Panc1 (cell line): ENCODE measurements at regions not wholly inside any gene's neighbourhood (a gene's known extent, or its start where the extent isn't known, plus 50 kb on each side); places are given as distances from the start of the nearest gene placed in this dataset.

Experiments
- ATAC-seq: fragments of 200-7000 bp; cut with Tn5 transposase; 2 replicates; pipeline ENCODE4 v1.9.1; 2020; ENCODE audit warnings: mild to moderate bottlenecking, moderate library complexity
- BruUV-seq: library from RNA; stranded (reverse); fragments of 400-500 nt; replicated peaks from 2 replicates; lab custom pipeline; 2021; lab: Mats Ljungman, UMichigan
- CTCF ChIA-PET: fragments of 300-600 bp; sonication (Branson Sonifier 250); formaldehyde crosslinking; loops from one replicate; lab custom pipeline; 2022; ENCODE audit warnings: antibody characterized with exemption; lab: Charles Lee
- POLR2A ChIA-PET: fragments of 300-600 bp; sonication (Branson Sonifier 250); formaldehyde crosslinking; loops from one replicate; lab custom pipeline; 2022; ENCODE audit warnings: antibody characterized with exemption; lab: Charles Lee
- DNase-seq: peaks from one replicate; pipeline ENCODE4 v3.0.0-alpha.2; 2010; ENCODE audit warnings: low read depth, low spot score
- H3K27ac ChIP-seq: 2 replicates; pipeline ENCODE4 v1.5.1; 2011; ENCODE audit warnings: mild to moderate bottlenecking, low read length, inconsistent platforms
- H3K27me3 ChIP-seq: fragments of 200-500 bp; sonication (Bioruptor generic); 2 replicates; pipeline ENCODE4 v1.6.0; 2014; ENCODE audit warnings: low read length, inconsistent platforms; ENCODE audit not compliant: control insufficient read depth, insufficient read depth
- H3K36me3 ChIP-seq: fragments of 200-500 bp; sonication (Bioruptor generic); 2 replicates; pipeline ENCODE4 v1.5.1; 2014; ENCODE audit warnings: inconsistent platforms, mild to moderate bottlenecking, low read length, moderate library complexity; ENCODE audit not compliant: control insufficient read depth, insufficient read depth
- H3K4me1 ChIP-seq: 2 replicates; pipeline ENCODE4 v1.5.1; 2011; ENCODE audit warnings: inconsistent platforms, mild to moderate bottlenecking, low read length, moderate library complexity; ENCODE audit not compliant: control insufficient read depth, insufficient read depth
- H3K4me3 ChIP-seq, 2 experiments: 2 replicates each; pipeline ENCODE4 v1.5.1; 2011 to 2012; ENCODE audit warnings: low read depth in 2 of 2, low read length in 2 of 2, mild to moderate bottlenecking in 2 of 2, inconsistent platforms in 1 of 2, moderate library complexity in 1 of 2
- H3K9me3 ChIP-seq: fragments of 200-500 bp; sonication (Bioruptor generic); 2 replicates; pipeline ENCODE4 v1.5.1; 2014; ENCODE audit warnings: low read depth, mild to moderate bottlenecking, inconsistent platforms, low read length, moderate library complexity; ENCODE audit not compliant: control insufficient read depth, insufficient read depth
- POLR2AphosphoS5 ChIP-seq: IDR thresholded peaks from 2 replicates; pipeline ENCODE4 v1.6.1; 2012; ENCODE audit warnings: mild to moderate bottlenecking, low read depth, low read length, moderate library complexity
- SIN3A ChIP-seq: IDR thresholded peaks from 2 replicates; pipeline ENCODE4 v1.6.1; 2012; ENCODE audit warnings: low read depth, mild to moderate bottlenecking, low read length, moderate library complexity, borderline replicate concordance; ENCODE audit not compliant: insufficient read depth
- TCF7L2 ChIP-seq: IDR thresholded peaks from 2 replicates; pipeline ENCODE4 v1.6.1; 2011; ENCODE audit warnings: mild to moderate bottlenecking, low read depth, low read length, inconsistent platforms
- in situ Hi-C: cut with HindIII; loops from 2 replicates; pipeline ENCODE4 v1.10.0; 2016; ENCODE audit warnings: low sequenced_read_pairs, low pct_unique_long_range_greater_than_20kb
- intact Hi-C: fragments of 100-400 bp; cut with micrococcal nuclease; formaldehyde crosslinking; loops from one replicate; pipeline ENCODE4 v1.10.0; 2022; ENCODE audit not compliant: unreplicated experiment
- TF ChIP-seq, protein P1 (sequence below): fragments of 450-650 bp; IDR thresholded peaks from 2 replicates; pipeline ENCODE4 v1.5.1; 2017; ENCODE audit warnings: mild to moderate bottlenecking
- TF ChIP-seq, protein P2 (sequence below), 2 experiments: IDR thresholded peaks; 2 replicates each; pipeline ENCODE4 v1.6.1; 2011 to 2012; ENCODE audit warnings: low read depth in 2 of 2, control low read depth in 1 of 2, low read length in 1 of 2, mild to moderate bottlenecking in 1 of 2, moderate library complexity in 1 of 2; ENCODE audit not compliant: insufficient read depth in 1 of 2

DNA sequence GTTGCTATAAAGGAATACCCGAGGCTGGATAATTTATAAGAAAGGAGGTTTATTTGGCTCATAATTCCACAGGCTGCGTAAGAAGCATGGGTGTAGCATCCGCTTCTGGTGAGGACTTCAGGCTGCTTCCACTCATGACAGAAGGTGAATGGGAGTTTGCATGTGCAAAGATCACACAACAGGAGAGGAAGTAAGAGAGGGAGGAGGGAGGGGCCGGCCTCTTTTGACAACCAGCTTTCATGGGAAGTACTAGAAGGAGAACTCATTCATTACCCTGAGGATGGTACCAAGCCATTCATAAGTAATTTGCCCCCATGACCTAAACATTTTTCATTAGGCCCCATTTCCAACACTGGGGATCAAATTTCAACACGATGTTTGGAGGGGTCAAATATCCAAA is 386.8 kb upstream of the NETO1 start:
- Histone ChIP-seq H3K36me3 (no peaks in the 10 kb centered on the region), H3K4me3 (no peak overlapping the region), H3K4me1 (no peaks in the 10 kb centered on the region), H3K27ac (no peak overlapping the region), H3K9me3 (no peaks in the 10 kb centered on the region), H3K27me3 (no peaks in the 10 kb centered on the region)
- in situ Hi-C loops, result no loop called here
- POLR2A ChIA-PET, result no interaction called here
- ATAC-seq (no peak), DNase-seq (no peak)
- intact Hi-C loops, result no loop called here
- CTCF ChIA-PET, result no interaction called here
- BruUV-seq, result no TSS peak
- no peak for TF ChIP-seq TCF7L2
- no peak for TF ChIP-seq SIN3A
- TF ChIP-seq POLR2AphosphoS5, result no peak
- TF ChIP-seq, protein P1, sequence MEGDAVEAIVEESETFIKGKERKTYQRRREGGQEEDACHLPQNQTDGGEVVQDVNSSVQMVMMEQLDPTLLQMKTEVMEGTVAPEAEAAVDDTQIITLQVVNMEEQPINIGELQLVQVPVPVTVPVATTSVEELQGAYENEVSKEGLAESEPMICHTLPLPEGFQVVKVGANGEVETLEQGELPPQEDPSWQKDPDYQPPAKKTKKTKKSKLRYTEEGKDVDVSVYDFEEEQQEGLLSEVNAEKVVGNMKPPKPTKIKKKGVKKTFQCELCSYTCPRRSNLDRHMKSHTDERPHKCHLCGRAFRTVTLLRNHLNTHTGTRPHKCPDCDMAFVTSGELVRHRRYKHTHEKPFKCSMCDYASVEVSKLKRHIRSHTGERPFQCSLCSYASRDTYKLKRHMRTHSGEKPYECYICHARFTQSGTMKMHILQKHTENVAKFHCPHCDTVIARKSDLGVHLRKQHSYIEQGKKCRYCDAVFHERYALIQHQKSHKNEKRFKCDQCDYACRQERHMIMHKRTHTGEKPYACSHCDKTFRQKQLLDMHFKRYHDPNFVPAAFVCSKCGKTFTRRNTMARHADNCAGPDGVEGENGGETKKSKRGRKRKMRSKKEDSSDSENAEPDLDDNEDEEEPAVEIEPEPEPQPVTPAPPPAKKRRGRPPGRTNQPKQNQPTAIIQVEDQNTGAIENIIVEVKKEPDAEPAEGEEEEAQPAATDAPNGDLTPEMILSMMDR, result no peak
- TF ChIP-seq, protein P2, sequence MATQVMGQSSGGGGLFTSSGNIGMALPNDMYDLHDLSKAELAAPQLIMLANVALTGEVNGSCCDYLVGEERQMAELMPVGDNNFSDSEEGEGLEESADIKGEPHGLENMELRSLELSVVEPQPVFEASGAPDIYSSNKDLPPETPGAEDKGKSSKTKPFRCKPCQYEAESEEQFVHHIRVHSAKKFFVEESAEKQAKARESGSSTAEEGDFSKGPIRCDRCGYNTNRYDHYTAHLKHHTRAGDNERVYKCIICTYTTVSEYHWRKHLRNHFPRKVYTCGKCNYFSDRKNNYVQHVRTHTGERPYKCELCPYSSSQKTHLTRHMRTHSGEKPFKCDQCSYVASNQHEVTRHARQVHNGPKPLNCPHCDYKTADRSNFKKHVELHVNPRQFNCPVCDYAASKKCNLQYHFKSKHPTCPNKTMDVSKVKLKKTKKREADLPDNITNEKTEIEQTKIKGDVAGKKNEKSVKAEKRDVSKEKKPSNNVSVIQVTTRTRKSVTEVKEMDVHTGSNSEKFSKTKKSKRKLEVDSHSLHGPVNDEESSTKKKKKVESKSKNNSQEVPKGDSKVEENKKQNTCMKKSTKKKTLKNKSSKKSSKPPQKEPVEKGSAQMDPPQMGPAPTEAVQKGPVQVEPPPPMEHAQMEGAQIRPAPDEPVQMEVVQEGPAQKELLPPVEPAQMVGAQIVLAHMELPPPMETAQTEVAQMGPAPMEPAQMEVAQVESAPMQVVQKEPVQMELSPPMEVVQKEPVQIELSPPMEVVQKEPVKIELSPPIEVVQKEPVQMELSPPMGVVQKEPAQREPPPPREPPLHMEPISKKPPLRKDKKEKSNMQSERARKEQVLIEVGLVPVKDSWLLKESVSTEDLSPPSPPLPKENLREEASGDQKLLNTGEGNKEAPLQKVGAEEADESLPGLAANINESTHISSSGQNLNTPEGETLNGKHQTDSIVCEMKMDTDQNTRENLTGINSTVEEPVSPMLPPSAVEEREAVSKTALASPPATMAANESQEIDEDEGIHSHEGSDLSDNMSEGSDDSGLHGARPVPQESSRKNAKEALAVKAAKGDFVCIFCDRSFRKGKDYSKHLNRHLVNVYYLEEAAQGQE (IDR thresholded peaks at IDR 0.05; ENCODE audit: insufficient read depth in 1 of 2, low read depth in 2 of 2, low read length in 1 of 2), result no peak

- Histone ChIP-seq H3K36me3 (no peaks in the 10 kb centered on the region), H3K4me3 (no peak overlapping the region), H3K27ac (no peak overlapping the region), H3K9me3 (no peaks in the 10 kb centered on the region), H3K4me1 (no peaks in the 10 kb centered on the region), H3K27me3 (no peaks in the 10 kb centered on the region)
- ChIA-PET CTCF (no interaction called here), POLR2A (no interaction called here)
- ATAC-seq, result no peak
- DNase-seq, result no peak
- intact Hi-C loops (no loop called here), in situ Hi-C loops (no loop called here)
- no peak for TF ChIP-seq POLR2AphosphoS5
- TF ChIP-seq, protein P2 (IDR thresholded peaks at IDR 0.05; ENCODE audit: insufficient read depth in 1 of 2, low read depth in 2 of 2, low read length in 1 of 2), result no peak
- TF ChIP-seq SIN3A, result no peak
- TF ChIP-seq TCF7L2, result no peak
- no TSS peak for BruUV-seq
These were observed 381.2 kb upstream of the NETO1 start for GRCh38 chr18:73249030-73249429.
